GM18873 (cell line): ENCODE measurements at regions not wholly inside any gene's neighbourhood (a gene's known extent, or its start where the extent isn't known, plus 50 kb on each side); places are given as distances from the start of the nearest gene placed in this dataset.
A peak's percentile ranks its signal among the peaks of the same experiment; 100 is the strongest.
"Not testable (repeated sequence)": the region's sequence is repeated elsewhere in the genome, so short reads cannot be mapped to it uniquely, and the experiment has no call there.

Experiments used
- ATAC-seq: cut with Tn5 transposase; IDR thresholded peaks from one replicate; pipeline ENCODE4 v1.9.1; 2021; ENCODE audit warnings: mild to moderate bottlenecking, moderate library complexity, moderate number of reproducible peaks; ENCODE audit not compliant: unreplicated experiment, low FRiP score

DNA sequence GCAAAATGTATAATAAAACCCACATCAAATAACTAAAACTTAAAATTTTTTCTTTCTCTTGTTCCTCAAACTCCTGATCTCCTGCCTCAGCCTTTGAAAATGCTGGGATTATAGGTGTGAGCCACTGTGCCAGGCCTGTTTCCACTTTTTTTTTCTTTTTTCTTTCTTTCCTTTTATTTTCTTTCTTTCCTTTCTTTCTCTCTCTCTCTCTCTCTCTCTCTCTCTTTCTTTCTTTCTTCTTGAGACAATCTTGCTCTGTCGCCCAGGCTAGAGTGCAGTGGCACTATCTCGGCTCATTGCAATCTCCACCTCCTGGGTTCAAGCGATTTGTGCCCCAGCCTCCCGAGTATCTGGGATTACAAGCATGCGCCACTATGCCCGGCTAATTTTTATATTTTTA, 164.6 kb downstream of the OR2B2 start:
- no peak for ATAC-seq

DNA sequence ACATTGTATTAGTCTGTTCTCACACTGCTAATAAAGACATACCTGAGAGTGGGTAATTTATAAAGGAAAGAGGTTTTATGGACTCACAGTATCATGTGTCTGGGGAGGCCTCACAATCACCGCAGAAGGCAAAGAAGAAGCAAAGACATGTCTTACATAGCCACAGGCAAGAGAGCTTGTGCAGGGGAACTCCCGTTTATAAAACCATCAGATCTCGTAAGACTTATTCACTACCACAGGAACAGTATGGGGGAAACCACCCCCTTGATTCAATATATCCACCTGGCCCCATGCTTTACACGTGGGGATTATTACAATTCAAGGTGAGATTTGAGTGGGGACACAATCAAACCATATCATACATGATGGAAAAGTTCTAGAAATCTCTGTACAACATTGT, 165.3 kb downstream of the OR2B2 start:
- ATAC-seq, result not testable (repeated sequence)

DNA sequence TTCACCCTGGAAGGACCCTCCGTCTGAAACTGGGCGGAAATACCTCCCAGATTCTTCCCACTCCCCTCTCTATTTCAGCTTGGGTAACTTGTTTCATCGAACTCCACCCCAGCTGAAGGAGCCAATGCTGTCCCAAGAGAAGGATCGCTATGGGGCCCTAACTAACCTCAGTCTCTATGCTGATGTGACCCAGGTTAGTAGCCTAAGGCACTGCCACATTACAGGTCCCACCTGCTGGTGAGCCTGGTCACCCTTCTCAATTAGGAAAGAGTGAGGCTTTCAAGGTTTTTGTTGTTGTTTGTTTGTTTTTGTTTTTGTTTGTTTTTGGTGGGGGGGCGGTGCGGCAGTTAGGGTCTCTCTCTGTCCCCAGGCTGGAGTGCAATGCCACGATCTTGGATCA, 168.4 kb downstream of the OR2B2 start:
- no peak for ATAC-seq

DNA sequence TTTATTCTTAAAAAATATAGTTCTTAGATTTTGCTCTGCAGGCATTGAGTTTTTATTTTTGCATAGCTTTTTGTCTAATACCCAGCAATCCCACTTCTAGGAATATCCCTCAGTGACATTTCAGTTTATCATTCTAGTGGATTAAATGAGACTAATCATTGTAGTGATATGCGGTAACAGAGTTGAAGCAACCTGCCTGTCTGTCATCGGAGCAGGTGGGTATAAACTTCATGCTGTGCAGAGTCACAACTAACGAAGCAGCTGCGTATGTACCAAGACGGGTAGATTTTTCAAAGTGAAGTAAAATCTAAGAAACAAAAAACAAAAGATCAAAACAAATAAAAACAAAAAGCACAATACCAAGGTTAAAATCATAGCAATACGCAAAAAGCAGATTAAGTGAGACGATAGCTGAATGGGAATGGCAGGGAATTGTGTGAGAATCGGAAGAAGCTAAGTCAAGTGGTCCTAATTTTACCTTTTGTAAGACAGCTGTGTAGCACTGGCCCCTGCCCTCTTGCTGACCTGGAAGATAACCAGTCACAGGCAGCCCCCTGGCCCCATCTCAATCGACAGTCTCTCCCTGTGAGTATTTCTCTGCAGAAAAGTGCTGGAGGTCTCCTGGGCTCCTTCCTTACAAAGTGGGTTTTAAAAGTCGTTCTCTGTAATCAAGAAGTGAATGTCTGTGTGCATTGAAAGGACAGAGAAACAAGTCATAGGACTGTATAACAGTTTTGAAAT, 169.2 kb downstream of the OR2B2 start:
- ATAC-seq, result no peak

DNA sequence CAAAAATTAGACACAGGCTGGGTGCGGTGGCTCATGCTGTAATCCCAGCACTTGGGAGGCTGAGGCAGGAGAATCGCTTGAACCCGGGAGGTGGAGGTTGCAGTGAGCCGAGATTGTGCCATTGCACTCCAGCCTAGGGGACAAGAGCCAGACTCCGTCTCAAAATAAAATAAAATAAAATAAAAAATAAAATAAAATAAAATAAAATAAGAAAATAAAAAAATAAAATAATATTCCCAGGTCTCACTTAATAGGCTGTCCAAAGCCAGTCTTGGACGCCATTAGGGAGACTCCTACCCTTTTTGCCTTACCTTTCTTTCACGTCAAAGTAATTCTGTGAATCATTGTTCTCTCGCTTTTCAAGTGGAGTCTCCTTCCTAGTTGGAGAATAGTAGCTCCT, 172.3 kb downstream of the OR2B2 start:
- ATAC-seq, result not testable (repeated sequence)

DNA sequence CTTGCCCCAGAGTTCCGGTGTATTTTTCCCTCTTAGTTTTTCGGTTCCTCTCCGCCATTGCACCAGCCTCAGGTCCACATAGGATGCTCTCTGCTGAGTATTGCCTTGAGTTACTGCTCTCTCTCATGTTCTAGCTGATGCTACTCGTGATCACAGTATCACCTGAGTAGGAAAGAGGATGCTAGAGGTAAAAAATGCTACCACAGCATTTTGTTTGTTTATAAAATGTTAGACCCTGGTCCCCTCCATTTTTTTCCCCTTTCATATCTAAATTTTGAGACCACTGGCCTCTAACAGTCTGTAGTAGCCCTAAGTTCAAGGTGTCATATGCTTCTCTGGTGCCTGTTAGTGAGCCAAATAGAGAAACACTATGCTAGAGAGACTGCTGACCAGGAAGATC, 175.5 kb downstream of the OR2B2 start:
- ATAC-seq, result no peak

DNA sequence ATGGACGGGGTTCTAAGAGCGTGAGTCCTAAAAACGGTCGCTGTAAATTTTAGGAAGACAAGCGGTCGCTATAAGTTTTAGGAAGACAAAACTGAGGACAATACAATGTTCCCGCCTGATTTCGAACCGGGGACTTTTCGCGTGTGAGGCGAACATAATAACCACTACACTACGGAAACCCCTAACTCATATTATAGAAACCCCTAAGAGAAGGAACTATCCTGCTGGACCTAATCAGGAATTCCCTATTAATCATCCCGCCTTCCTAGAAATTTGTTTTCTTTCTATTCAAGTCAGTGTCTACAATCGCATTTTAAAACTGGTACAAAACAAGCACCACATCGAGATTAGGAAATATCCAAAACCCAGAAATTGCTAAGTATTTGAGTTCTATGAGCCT, 183.8 kb downstream of the OR2B2 start:
- no peak for ATAC-seq

DNA sequence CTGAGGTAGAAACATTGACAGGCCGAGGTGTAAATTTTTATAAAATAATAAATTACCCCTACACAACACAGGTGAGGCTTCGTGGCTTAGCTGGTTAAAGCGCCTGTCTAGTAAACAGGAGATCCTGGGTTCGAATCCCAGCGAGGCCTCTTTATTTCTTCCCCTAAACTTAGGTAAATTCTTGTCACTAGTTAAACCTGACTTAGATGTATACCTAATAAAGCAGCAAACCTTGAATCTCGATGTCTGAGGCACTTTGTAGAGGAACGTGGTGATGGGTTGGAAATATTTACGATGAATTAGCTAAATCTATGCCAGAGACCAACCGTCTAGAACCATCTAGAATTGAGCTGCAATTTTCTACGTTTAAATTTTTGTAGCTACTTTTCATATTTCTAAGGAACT, 185.6 kb downstream of the OR2B2 start:
- no peak for ATAC-seq

DNA sequence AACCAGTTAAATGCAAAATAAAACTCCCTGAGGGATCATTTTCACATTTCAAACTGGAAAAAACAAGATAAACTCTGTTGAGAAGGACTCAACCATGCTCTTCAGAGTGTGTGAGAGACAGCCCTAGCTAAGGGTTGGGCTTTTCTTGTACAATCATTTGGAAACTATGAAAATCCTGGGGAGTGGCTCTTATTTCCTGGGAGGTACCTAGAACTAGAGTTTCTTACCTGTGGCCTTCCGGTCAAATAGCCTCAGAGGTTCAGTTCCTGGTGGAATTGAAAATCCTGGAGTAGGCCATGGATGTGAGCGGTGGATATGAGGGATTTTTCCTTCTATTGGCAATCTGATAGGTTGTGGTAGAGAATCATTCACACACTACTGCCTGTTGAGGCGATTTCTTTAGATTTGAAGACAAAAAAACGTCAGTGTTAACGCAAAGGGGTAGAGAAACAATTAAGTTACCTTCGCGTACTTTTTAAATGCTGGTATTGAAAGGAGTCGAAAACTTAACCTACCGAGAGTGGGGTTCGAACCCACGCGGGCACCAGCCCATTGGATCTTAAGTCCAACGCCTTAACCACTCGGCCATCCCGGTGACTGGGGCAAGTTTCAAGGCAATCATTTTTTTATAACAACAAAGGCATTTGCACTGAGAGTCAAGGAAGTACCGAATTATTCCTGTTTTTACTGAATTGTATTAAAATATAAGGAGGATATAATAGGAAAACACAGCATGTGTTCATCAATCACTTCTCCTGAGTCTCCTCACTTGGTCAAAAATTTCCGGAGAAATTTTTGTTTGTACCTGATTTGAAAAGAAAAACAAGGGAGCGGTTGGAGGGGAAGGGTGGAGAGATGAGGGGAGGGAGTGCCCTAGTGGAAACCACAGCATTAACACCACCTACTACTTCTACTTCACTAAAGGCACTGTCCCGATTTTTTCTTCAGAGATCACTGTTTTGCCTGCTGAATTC, 191.3 kb downstream of the OR2B2 start:
- no peak for ATAC-seq

DNA sequence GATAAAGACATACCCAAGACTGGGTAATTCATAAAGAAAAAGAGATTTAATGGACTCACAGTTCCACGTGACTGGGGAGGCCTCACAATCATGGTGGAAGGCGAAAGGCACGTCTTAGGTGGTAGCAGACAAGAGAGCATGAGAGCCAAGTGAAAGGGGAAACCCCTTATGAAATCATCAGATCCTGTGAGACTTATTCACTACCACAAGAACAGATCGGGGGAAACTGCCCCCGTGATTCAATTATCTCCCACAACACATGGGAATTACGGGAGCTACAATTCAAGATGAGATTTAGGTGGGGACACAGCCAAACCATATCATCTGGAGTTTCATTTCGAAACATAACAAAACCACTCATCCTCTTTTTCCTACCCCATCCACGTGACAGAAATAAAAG, 193.2 kb downstream of the OR2B2 start:
- not testable (repeated sequence) for ATAC-seq

DNA sequence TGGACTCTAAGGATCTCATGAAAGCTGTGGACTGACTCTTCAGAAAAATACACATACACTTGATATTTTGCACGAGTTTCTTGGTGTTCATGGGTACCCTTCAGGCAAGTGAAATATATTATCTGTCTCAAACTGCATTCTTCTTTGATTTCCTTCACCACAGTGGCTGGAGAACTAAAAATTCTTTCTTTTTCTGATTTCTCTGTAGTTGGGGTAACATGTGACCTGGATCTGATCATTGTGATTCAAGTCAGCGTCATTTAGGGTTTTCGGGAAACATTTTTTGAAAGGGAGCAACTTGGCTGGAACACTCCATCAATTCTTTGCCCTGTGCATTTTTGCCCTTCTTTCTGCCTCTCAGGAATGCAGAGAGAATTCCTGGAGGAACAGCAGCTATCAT, 205.8 kb downstream of the OR2B2 start:
- ATAC-seq, result no peak

DNA sequence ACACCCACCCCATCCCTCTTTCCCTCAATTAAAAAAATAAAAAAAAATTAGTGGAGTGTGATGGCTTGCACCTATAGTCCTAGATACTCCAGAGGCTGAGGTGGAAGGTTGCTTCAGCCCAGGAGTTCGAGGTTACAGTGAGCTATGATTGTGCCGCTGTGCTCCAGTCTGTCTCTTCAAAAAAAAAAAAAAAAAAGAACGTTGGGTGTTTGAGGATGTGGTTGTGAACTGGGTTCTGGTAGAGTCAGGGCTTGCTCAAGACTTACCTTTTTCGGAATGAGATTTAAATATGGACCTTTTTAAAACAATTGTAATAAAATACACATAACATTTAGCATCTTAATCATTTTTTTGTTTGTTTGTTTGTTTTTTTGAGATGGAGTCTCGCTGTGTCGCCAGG, 211.9 kb downstream of the OR2B2 start:
- ATAC-seq, result no peak

DNA sequence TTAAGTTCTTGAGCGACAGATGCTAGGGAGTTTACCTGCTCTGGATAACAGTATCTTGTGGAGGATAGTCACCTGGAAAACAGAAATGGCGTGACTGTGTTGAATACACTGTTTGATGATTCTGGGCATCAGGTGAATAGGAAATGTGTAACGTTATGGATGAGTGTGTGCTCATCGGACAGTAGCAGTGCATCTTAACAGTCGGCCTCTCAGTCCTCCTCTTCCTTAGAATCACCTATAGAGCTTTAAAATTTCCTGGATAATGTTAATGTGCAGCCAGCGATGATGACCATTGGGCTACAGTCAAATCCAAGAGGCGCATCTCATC, 217.7 kb downstream of the OR2B2 start:
- ATAC-seq, result no peak

DNA sequence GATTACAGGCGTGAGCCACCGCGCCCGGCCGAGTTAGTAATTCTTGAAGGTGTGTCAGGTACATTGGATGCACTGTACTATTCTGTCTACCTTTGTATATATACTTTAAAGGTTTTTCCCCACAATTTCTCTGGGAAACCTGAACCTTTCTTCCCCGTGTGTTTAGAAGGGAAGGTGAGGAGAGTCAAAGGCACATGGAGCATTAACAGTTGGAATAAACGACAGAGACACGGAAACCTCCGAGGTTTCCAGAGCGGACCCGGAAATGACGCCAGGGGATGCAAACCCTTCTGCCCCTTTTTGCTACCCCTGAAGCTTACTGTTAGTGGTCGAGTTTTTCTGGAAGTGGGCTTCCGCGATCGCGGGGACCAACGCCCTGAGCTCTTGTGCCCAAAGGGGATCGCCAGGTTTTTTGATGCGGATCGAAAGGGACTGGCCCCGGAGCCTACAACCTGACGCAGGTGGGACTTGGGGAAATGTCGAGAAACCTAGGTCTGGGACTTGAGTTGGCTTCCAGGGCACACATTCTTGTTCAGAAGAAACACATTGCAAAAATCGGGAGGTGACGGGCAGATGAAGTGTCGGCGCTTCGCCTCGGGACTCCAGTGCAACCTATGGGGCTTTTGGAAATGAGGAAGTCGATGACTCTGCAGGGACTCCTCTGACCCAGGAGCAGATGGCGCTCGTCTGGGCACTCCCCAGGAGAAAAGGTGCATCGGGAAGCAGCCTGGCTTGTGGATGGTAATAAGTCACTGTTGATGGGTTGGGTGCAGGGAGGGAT, 218.2 kb downstream of the OR2B2 start:
- ATAC-seq, result no peak

DNA sequence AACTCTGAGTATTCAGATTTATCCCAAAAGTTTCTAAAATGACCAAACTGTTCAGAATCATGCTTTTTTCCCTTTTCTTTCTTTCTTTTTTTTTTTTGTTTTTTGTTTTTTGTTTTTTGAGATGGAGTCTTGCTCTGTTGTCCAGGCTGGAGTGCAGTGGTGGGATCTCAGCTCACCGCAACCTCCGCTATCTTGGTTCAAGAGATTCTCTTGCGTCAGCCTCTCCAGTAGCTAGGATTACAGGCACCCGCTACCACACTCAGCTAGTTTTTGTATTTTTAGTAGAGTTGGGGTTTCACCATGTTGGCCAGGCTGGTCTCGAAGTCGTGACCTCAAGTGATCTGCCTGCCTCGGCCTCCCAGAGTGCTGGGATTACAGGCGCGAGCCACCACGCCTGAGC, 219.2 kb upstream of the ZNF184 start:
- ATAC-seq, result not testable (repeated sequence)

DNA sequence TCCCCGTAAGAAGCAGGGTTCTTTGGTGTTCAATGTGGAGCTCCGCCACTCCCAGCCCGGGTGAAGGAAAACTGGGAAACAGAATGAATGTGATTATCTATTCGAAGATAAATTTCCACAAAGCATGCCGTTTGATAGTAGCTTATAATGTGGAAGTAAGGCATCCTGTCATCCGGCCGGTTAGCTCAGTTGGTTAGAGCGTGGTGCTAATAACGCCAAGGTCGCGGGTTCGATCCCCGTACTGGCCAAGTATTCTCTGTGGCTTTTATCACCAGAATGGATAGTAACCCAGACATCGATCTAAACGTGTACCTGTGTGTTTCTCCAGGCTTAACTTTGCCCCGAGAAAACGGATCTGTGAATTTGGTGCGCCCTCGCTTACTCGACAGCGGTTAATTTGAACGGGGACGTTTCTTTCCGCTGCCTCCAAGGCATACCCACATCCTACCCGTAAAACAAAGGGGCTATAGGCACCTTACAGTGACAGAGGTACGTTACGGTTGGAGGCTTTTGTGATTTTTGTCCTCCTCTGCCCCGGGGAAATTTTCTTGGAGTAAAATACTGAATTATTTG, 215.2 kb upstream of the ZNF184 start:
- ATAC-seq, result no peak

DNA sequence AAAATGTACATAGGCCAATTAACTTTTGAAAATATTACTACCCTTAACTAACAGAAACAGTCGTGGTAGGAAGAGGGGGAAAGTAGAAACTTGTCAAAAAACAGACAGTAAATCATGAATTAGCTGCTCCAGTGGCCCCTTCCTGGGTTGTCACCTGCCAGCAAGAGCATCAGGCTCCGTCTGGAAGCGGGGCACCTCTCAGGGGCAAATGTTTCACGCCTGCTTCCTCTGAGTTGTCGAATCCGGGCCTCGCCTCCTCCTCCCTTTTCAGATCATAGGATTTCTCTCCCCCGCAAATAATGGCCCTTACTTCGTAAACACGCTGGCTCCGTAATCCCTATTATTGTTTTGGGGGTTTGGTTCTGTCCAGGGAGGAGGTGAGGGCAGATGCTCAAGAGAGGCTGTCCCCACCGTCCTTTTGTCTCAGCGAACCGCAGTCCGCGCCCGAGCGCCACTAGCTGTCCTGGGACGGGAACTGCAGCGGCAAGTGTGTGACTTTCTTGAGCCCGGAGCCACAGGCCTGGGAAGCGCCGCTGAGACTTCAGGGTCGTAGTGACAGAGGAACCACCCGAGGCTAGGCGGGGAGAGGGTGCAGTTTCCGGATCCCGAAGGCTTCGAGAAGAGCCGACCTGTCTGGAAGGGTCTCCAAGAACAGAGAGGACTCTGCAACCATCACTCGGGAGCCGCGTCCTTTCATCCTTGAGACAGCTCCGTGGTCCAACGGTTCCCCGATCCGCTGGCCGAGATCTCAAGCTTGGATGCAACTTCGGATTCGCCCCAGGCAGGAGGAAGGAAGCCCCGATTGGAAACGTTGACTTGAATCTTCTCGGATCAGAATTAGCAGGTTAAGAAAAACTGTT, 214.5 kb upstream of the ZNF184 start:
- peak; percentile 69 for ATAC-seq

DNA sequence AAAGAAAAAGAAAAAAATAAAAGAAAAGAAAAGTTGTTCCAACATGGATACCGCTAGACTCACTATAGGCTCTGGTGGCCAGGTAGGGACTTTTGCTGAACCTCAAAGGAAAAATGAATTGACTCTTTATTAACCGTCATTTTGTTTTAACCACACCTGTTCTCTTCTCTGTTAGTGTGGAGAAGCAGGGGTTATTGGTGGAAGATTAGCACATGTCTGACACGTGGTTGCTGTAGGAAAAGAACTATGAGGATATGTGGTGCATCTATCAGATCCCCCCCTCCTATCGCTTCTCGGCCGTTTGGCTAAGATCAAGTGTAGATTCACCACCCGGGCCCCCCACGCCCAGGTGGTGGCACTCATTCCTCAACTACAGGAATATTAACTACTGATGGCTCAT, 212.4 kb upstream of the ZNF184 start:
- no peak for ATAC-seq

DNA sequence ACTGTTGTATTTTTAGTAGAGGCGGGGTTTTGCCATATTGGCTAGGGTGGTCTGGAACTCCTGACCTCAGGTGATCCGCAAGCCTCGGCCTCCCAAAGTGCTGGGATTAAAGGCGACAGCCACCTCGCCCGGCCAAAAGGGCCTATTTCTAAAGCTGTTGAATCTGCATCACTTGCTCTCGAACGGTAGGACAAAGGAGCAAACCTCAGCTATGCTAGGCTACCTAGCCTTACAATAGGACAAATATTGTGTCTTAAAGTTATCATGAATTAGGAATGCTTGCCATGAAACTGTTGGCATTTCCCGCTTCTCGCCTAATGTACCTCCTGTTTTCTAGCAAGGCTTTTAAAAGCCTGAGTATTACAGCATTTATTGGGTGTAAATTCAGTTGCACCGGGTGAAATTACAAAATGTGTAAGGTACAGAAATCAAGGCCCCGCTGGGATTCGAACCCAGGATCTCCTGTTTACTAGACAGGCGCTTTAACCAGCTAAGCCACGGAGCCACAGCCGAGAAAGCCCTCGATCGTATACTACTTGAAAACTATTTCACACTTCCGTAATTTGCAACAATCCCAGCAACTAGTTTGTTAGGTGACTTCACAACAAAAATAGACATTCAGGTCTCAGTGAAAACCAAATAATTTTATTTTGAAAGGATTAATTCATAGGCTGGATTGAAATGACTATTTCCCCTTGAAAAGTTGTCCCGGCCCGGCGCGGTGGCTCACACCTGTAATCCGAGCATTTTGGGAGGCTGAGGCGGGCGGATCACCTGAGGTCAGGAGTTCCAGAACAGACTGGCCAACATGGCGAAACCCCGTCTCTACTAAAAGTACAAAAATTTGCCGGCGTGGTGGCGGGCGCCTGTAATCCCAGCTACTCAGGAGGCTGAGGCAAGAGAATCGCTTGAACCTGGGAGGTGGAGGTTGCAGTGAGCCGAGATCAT, 211.6 kb upstream of the ZNF184 start:
- ATAC-seq, result no peak
